Right lobe of liver (tissue), 4 donors: ENCODE measurements at regions not wholly inside any gene's neighbourhood (a gene's known extent, or its start where the extent isn't known, plus 50 kb on each side); places are given as distances from the start of the nearest gene placed in this dataset.

Experiments used
- CTCF ChIP-seq, 4 donors: fragments of 200-600 bp in 3 of 4; fragments of 450-650 bp in 1 of 4; IDR thresholded peaks; one replicate each; pipeline versions ENCODE4 v1.5.1 to v1.8.0; 2016 to 2022; ENCODE audit warnings: antibody characterized with exemption in 4 of 4, mild to moderate bottlenecking in 2 of 4
- POLR2A ChIP-seq: fragments of 450-650 bp; IDR thresholded peaks from one replicate; pipeline ENCODE4 v1.6.1; 2017; ENCODE audit warnings: antibody characterized with exemption, mild to moderate bottlenecking
- donor health status: DM: no; HTN: no; CAD: no.
- donor health status: DM: no; HTN: no; CAD: no.
- donor health status: DM: no; HTN: yes; CAD: no.

- TF ChIP-seq CTCF (IDR thresholded peaks at IDR 0.05) (no peak), POLR2A (no peak)
These were observed 470.4 kb upstream of the B3GALT2 start for GRCh38 chr1:193656841-193657240.
